NCI-H524 treated with DMSO at 0.1 percent for 48 hours (cell line): ENCODE measurements at regions not wholly inside any gene's neighbourhood (a gene's known extent, or its start where the extent isn't known, plus 50 kb on each side); places are given as distances from the start of the nearest gene placed in this dataset.
A peak's percentile ranks its signal among the peaks of the same experiment; 100 is the strongest.

Experiments
- DNase-seq: peaks from one replicate; lab custom pipeline; 2025; lab: John Stamatoyannopoulos, UW

DNA sequence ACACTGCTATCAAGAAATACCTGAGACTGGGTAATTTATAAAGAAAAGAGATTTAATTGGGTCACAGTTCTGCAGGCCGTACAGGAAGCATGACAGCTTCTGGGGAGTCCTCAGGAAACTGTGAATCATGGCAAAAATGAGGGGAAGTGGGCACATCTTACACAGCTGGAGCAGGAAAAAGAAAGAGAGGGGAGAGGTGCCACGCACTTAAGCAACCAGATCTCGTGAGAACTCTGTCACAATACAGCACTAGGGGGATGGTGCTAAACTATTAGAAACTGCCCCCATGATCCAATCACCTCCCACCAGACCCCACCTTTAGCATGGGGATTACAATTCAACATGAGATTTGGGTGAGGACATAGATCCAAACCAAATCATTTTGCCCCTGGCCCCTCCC is 105.5 kb upstream of the CPLX2 start:
- no peak for DNase-seq

DNA sequence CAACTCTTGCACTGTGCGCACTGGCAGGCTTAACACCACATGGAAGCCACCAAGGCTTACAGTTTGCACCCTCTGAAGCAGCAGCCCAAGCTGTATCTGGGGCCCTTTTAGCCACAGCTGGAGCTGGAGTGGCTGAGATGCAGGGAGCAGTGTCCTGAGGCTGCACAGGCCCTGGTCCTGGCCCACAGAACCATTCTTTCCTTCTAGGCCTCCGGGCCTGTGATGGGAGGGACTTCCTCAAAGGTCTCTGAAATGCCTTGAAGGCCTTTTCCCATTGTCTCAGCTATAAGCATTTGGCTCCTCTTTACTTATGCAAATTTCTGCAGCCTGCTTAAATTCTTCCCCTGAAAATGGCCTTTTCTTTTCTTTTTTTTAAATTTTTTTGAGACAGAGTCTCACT is 104.4 kb upstream of the CPLX2 start:
- DNase-seq, result no peak

DNA sequence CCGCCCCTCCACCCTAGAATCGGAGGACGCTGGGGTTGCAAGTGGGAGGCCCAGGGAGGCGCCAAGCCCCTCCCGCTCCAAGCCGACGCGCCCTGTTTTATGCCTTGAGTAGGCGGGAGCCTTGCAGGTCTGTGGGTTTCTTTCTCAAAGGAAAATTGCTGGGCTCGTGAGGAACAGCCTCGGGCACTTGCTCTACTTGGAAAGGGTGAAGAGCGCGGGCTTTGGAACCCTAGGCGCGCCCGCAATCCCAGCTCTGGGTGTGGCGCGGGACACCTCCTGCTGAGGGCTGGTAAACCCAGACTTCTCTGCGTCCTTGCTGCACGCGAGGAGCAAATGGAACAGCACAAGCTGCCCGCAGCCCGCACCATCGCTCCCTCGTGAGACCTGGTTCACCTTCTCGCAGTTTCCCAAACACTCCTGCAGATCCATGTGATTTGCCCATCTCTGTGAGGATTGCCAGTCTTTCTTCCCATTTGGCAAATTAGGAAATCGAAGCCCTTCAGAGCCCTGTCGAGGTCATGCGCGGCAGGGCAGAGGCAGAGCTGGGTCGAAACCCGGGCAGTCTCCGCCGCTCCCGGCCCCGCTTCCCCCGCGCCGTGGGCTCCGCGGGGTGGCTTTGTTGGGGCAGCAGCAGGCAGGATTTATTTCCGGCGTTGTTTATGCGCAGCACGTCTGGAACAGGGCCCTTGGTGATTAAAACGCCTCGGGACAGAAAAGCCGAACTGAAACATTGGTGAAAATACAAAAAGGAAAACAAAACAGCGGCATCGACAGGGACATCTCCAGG is 98.4 kb upstream of the CPLX2 start:
- no peak for DNase-seq

DNA sequence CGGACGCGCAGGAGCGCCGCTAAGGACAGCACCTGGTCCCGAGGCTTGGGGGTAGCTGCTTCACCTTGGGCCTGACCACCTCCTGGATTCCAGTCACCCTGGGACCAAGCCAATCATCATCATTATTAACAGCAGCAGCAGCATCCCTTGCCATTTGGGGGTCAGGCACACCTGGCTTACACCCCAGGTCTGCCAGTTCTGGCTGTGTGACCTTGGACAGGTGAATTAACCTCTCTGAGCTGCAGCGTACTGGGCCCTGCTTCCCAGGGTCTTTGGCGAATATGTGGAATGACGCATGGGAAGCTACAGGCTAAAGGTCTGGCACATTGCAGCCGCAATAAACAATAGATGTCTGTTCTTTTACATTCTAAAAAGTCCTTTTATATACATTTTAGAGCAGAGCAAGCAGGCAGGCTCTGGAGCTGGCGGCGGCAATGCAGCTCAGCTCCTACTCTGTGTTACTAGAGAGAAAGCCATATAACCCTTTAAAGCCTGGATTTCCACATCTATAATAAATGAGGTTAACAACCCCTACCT is 97.8 kb upstream of the CPLX2 start:
- no peak for DNase-seq

DNA sequence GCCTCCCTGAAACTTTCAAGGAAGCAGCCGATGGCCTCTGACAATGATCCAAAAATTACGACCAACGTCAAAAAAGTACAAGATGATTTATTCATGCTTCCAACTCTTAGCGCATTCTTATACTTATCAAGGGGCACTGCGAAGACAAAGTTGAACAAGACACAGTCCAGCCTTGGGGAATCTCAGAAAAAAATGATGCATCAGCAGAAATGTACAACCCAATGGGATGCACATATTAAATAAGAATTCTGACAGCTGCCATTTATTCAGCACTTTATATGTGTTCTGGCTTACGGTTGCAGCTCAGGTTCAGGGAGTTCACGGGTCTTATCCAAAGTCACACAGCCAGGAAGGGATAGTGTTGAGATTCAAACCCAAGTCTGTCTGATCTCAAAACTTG is 96.0 kb upstream of the CPLX2 start:
- DNase-seq, result no peak

DNA sequence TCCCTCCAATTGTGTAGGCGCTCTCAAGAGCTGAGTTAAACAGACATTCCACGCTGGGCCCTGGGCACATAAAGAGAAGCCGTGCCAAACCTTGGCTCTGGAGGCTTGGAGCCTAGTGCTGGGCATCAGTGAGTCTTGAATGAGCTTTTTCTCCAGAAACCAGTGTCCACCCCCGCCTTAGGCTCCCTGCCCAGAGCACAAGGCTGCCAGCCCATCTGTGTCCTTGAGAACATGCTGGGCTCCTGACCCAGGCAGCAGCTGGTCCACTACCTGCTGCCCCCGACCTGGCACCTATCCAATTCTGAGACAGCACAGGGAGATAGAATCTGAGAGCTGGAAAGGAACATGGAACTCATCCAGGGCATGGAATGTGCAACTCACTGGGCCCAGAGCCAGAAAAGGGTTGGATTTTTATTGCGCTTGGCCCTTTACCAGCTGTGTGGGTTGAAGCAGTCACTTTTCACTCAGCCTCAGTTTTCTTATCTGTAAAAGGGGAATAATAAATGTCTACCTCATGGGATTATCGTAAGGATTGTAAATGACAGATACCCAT is 92.4 kb upstream of the CPLX2 start:
- peak; percentile 29 for DNase-seq

DNA sequence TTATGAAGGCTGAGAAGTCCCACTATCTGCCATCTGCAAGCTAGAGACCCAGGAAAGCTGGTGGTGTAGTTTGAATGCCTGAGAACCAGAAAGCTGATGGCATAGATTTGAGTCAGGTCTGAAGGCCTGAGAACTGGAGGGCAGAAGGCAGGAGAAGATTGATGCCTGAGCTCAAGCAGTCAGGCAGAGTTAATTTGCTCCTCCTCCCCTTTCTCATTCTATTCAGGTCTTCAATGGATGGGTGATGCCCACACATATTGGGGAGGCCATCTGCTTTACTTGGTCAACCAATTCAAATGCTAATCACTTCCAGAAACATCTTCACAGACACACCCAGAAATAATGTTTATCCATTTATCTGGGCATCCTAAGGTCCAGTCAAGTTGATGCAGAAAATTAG is 87.6 kb upstream of the CPLX2 start:
- no peak for DNase-seq

DNA sequence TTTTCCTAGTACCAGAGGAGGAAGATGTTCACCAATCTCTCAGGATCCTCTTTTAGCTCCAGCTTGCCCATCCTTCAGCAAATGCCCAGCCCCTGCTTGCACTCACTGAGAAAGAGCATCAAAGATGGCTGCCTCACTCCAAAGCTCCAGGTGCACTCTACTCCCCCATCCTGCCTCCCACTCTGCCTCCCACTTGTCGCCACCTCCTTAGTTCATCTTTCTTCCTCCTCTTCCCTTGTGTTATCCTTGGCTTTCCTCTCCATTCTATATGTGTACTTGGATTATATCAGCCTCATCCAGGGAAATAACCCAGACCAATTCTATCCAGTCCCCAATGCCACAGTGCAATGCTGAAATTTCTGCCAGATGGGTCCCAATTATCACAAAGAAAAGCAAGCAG is 87.1 kb upstream of the CPLX2 start:
- DNase-seq, result no peak

DNA sequence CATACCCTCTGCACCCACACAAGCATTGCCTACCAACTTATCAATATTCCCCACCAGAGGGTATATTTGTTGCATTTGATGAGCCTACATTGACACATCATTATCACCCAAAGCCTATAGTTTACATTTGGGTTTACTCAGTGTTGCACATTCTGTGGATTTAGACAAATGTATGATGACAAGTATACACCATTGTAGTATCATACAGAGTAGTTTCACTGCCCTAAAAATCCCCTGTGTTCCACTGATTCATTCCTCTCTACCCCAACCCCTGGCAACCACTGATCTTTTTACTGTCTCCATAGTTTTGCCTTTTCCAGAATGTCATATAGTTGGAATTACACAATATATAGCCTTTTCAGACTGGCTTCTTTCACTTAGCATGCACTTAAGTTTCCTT is 85.7 kb upstream of the CPLX2 start:
- DNase-seq, result no peak

DNA sequence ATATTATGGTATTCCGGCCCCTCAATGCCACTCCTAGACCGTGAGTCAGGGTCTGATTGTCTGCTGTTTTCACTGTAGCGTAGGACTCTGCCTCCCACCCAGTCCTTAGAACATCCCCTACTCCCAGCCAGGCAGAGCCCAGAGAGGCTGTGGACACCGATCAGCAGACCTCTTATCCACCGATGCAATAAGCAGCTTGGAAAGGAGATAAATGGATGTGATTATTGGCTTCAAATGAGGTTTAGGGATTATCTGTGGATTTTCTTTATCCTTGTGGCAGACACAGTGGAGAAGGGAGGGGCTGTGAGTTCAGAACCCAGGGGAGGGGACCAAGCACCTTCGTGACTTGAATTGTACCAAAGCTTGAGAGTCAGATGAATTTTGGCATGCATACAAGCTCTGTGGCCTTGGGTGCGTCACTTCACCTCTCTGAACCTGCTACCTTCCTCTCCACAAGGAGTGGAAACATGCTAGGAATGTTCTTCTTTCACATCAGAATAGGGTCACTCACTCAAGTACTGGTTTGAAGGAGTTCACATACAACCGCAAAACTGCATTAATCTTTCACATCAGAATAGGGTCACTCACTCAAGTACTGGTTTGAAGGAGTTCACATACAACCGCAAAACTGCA is 83.1 kb upstream of the CPLX2 start:
- DNase-seq, result no peak

DNA sequence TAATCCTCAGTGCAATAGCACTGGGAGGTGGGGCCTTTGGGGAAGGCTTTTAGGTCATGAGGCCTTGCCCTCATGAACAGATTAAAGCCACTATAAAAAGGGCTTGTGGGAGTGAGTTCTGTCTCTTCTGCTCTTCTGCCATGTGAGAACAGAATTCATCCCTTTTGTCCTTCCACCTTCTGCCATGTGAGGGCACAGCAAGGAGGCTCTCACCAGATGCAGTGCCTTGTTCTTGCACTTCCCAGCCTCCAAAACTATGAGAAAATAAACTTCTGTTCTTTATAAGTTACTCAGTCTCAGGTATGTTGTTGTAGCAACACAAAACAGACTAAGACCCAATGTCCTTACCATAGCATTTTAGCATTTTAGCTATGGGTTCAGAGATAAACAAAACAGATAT is 81.7 kb upstream of the CPLX2 start:
- DNase-seq, result no peak

DNA sequence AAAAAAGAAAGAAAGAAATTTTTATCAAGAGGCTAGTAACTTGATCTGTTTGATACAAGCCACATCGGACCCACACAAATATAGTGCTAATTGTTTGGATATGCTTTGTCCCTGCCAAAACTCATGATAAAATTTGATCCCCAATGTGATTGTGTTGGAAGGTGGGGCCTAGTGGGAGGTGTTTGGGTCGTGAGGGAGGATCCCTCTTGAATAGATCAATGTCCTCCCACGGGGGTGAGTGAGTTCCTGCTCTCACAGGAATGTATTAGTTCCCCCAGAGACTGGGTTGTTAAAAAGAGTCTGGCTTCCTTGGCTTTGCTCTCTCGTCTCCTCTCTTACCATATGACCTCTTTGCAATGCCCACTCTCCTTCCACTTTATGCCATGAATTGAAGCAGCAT is 80.6 kb upstream of the CPLX2 start:
- no peak for DNase-seq

DNA sequence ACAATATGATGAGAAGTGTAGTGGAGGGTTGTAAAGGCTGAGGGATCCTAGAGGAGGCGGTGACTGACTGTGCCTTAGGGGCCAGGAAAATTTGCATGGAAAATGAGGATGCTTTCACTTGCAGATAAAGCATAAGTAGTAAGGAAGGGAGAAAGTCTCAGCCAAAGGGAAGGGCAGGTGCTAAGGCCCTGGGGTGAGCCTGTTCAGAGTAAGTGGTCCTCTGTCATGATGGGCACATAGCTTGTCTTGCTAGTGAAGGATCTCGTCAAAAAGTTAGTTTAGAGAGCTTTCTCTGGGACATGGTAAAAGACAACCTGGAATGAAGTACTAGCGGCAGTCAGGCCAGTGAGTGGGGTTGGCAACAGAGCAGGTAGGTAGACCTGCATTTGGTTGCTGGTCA is 75.4 kb upstream of the CPLX2 start:
- no peak for DNase-seq

DNA sequence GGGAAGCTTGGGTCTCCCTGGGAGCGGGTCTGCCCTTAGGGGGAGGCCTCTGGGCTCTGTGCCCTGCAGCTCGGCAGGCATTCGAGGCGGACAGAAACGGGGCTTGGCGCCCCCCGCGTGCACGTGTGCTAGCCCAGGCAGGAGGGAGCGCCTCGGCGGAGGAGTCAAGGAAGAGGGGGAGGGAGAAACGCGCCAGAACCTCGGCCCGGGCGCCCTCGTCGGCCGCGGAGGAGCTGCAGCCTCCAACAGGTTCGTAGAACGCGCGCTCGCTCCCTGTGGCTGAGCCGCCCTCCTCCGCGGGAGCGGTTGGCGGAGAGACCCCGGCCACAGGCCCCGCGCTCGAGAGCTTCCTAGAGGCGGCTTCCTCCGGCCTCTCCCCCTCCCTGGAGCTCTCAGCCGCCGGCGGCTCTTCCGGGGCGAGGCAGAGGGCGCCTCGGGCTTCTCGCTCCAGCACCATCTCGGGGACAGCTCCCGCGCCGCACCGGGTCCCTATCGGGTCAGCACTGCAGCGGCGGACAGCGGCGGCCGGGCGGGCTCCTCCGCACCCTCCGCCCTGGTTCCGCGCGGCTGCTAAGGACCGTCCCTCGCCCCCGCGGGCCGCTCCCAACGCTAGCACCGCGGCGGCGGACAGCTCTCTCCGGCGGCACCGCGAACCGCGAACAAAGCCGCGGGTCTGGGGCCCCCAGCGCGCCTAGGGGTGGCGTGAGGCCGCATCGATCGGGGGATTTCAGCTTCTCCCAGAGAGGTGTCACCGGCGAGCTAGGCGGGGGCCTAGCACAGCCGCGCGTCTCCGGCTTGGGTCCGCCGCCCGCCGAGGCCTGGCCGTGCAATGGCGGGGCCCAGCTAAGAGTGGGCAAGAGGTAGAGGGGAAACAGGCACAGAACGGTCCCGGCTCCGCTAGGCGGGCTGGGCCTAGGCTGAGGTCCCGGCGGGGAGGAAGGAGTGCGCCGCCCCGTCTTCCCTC is 74.6 kb upstream of the CPLX2 start:
- no peak for DNase-seq

DNA sequence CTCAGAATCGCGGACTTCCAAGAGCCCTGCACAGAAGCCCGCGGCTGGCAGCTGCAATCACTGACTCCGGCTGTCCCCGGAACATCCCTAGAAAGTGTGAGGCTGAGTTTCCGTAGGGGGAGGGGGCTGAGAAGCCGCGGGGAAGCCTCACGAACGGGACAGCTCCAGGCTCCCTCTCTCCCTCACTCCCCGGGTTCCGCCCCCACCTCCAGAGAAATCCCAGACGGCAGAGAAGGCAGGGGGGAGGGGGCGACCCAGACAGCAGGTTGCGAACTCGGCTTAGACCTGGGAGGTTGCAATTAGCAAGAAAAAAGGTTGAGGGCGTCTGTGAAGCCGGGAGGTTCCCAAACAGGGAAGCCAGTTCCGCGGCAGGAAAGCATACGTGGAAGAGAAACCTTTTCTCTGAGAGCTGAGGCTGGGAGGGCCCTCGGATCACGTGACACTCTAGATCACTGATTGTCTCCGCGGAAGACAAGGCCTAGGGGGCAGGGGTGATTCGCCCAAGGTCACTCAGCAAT is 73.8 kb upstream of the CPLX2 start:
- peak; percentile 89 for DNase-seq

DNA sequence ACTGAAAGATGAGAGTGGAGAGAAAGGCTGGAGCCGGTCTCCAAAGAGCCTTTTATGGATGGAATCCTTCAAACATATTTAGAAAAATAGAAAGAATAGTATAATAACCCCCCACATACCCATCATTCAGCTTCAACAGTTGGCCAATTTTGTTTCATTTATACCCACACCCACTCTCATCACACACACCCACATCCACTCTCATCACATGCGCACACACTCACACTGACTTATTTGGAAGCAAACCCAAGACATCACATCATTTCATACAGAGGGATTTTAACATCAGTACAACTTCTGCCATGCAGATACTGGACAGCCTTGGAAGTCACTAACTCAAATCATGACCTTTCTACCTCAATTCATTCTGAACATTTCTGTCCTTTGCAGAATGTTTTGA is 72.8 kb upstream of the CPLX2 start:
- DNase-seq, result no peak

DNA sequence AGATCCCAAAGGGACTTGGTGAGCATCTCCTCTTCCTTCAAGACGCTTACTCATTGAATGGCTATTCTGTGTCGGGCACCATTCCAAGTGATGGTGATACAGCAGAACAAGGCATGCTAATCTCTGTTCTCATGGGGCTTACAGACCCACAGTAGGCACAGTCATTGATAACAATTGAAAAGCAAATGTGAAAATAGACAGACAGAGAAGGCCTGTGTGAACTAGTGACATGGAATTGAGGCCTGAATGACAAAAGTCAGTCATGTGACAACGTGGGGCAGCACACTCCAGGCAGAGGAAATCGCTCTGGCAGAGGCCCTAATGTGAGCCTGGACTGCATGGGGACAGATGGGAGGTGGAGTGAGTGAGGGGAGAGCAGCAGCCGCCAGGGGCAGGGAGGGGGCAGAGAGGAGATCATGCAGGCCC is 70.7 kb upstream of the CPLX2 start:
- peak; percentile 58 for DNase-seq

DNA sequence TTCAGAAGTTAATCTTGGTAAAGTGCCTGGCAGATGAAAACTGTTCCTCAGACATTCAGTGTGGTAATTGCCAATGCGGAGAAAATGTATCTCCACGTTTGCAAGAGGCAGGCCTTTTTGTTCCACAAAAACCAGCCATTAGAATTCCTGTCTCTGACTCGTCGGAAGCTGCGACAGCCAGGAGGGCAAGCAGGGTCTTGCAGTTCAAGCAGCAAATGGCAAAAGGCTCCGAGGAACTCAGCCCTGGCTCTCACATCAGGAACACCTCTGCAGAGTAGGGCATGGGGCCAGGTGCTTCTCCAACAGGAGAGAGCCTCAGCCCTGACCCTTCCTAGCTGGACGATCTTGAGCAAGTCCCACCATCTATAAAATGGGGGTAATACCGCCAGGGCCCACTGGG is 69.0 kb upstream of the CPLX2 start:
- DNase-seq, result no peak

DNA sequence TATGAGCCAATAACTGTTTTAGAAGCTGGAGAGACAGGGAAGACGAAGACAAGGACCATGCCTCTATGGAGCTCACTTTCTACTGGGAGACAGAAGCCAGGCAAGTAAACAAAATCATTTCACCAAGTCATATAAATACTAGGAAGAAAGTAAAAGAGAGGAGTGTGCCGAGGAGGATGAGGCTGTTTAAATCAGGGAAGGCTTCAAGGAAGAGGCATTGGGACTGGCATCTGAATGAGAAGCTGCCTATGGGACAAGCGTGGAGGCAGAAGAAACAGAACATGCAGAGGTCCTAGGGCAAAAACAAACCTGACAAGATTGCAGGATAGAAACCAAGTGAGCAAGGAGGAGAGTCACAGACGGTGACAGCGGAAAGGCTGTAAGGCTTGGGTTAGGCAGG is 68.1 kb upstream of the CPLX2 start:
- DNase-seq, result no peak

DNA sequence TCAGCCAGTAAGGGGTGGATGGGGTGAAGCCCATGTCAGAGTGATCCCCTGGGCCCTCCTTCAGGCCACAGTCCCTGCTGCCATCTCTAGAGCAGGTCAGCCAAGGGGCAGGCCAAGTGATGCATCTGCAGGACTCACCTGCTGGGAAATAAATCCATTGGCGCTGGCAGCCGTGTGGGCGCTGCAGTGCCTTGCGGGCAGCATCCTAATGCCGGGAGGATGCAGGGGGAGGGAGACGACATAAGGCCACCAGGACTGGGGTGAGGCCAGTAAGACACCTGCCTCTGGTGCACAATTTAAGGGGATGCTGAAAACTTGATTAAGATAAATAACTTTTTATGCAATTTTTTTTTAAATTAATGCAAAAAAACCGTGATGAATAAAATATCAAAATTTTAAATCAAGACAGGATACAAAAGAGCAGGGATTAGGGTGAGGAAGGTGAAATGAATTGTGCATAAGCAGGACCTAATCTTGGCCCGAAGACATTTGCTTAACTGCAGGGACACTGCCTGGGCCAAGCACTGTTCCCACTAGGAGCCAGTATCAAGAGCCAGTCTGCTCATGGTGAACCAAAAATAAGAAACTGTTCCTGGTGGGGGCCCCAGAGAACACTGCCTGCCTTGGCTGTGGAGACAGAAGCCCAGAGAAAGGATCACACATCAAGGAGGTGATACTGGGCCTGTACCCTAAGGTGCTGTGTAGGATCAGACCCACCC is 67.5 kb upstream of the CPLX2 start:
- no peak for DNase-seq

DNA sequence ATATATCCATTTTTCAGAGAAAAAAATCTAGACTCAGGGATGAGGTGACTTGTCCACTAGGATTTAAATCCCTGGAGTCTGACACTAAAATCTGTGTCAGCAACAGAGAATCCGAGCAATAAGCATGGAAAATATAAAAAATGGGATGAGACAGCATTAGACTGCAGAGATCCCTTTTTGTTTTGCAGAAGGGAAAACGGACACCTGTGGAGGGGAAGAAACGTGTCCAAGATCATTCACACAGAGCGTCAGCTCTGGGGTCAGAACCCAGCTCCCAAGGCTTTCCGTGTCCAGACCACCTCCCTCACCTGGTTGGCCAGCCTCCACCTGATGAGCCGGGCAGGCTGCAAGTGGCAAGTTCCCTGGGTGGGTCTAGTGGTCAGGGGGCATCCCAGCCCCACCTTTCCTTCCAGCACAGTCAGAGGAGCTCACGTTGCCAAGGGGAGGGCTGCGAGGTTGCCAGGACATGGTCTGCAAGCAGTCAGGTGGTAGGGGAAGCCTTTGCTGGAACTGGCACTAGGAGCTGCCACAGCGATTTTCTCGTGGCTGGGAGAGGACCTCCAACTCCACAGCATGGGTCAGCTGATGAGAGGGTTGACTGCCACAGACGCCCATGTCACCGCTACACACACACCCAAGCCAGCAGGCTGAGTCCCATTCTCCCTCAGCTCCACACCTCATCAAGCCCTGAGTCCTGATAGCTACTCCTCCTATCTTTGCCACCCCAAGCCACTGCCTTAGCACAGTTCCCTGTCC is 65.9 kb upstream of the CPLX2 start:
- DNase-seq, result no peak
